GM20431 (cell line): ENCODE measurements at regions not wholly inside any gene's neighbourhood (a gene's known extent, or its start where the extent isn't known, plus 50 kb on each side); places are given as distances from the start of the nearest gene placed in this dataset.
"Not testable (repeated sequence)": the region's sequence is repeated elsewhere in the genome, so short reads cannot be mapped to it uniquely, and the experiment has no call there.

Experiments used
- in situ Hi-C: fragments of 300-500 bp; cut with MseI, MboI; formaldehyde crosslinking; loops from one replicate; pipeline ENCODE4 v1.15.0; 2020; ENCODE audit warnings: low sequenced_read_pairs; ENCODE audit not compliant: unreplicated experiment

DNA sequence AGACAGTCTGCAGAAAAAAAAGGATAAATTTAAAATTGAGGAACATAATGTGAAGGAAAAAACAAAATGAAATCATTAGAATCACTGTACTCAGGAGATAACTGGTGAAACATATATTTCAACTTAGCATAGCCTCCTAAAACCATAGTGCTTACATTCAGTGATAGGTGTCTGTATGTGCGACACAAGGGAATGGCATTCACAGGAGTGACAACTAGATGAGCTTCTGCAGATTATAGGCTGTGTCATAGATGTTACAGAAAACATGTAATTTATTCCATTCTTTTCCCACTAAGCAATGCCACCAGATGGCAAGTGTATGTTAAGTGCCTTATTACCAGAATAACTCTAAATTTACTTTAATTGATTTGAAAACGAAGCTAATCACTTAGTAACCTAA is 960.0 kb upstream of the PCDH20 start:
- in situ Hi-C loops: no loop called here

DNA sequence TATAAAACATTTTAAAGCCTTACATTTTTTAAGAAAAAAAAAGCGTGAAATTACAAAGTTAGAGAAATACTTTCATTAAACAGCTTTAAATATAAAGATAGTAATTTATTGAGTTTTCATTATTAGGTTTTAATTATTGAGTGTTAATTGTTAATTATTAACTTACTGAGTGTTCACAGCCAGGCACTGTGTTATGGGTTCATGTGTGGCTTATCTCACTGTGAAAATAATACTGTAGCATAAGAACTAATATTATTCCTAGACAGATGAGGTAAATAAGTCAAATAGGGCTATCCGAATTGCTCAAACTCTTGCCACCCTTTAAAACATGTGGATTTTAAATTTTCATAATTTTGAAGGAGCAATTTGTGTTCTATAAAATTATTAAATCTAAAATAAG is 956.1 kb upstream of the PCDH20 start:
- in situ Hi-C loops: no loop called here

DNA sequence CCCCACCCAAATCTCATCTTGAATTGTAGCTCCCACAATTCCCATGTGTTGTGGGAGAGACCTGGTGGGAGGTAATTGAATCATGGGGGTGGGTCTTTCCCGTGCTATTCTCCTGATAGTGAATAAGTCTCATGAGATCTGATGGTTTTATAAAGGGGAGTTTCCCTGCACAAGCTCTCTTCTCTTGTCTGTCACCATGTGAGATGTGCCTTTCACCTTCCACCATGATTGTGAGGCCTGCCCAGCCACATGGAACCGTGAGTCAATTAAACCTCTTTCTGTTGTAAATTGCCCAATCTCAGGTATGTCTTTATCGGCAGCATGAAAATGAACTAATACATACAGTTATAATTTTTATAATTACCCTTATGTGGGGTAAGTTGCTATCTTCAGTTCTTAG is 952.3 kb upstream of the PCDH20 start:
- in situ Hi-C loops: not testable (repeated sequence)

DNA sequence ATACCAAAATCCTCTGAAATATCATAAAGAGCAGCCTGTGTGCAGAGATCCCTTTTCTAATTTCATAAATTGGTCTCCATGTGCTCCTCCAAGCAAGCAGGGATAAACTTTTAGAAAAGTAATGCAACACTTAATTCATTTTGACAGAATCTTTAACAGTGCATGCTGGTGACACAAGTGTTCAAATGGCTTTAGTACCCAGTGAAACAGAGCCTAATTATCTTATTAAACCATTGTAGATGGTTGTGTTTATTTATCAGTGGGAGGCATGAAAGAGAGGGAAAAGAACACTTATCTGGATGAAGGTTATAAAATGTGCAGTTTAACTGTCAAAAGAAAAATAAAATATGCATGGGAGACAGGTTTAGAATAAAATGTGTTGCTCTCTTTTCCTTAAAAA is 945.0 kb upstream of the PCDH20 start:
- in situ Hi-C loops: no loop called here

DNA sequence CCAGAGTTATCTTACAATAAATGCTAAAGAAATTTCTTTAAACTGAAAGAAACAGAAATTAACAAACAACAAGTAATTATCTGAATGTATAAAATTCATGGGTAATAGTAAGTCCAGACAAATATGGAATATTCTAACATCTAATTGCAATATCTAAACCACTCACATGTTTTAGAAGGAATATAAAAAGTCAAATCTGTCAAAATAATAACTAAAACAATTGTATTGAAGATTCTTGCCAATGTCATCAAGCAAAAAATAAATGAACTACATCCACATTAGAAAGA is 942.9 kb upstream of the PCDH20 start:
- in situ Hi-C loops: no loop called here

DNA sequence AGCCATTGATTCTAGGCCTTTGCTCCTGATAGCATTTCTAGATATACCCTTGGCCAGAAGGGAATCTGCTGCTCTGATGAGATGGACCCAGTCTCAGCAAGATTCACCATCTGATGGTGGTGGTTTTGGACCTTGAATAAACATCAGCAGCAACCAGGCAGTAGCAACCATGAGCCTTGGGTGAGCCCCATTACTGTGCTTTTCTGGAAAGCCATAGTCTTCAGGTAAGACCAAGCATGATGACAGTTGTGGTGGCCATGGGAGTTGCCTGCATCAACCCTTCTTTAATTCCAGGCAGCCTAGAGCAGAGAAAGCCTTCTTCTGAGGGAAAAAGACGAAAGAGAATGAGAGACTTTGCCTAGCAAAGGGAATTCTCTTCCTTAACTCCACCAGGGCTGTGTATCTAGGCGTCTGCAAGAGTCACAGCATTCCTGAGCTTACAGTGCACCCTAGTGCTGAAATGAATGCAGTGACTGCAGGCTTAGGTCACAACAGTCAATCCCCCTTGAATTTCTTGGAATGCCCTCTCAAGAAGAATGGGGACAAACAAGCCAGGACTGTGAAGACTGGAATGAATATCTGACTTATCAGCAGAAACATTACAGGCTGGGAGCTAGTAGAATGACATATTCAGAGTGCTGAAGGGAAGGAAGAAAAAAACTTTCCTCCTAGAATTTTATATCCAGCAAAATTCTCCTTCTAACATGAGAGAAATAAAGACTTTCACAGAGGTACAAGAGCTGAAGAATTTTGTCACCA is 942.4 kb upstream of the PCDH20 start:
- in situ Hi-C loops: no loop called here

DNA sequence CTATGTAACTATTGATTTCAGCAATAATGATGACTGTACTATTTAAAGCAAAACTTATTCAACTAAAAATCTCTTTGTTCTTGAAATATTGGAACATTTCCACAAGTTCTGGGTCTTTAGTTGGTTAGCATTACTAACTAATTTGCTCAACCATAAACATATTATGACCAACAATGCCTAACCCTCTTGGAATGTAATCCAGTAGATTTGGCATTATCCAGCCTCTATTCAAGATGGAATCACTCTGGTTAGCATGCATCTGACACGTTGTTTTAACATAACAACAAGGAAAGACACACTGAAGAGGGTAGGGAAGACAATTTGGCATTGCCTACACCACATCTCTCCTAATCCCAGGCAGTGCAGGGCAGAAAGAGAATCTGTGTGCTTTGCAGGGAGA is 941.3 kb upstream of the PCDH20 start:
- in situ Hi-C loops: no loop called here

DNA sequence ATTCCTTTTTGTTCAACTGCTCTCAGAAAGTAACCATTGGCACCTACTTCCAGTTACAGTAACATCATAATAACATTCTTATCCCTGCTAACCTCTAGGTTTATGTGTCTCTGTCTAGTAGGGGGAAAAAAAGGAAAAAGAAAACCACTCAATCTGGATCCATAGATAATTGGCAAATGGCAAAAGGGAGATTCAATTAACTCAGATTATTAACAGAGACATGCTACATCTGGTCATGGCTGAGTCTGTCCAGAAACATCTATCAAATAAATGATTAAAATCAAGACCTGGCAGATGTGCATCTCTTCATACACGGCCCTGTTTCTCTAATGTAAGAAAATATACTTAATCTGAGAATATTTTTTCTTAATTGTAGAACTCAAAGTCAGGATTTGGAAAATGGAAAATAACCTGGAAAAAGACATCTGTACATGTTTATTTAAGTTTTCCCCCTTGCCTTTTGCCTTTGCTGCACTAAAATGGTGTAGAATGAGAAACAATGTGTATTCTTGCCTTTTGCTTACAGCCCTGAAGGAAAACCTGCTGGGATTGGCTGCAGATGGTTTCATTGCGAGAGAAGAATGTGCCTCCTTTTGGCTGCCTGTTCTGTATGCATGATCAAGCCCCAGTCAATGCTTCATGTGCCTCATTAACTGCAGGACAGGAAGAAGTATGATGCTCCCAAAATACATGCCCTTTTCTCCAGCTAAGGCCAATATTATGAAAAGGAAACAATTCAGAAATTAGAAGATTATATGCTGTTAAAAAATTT is 921.6 kb upstream of the PCDH20 start:
- in situ Hi-C loops: no loop called here

DNA sequence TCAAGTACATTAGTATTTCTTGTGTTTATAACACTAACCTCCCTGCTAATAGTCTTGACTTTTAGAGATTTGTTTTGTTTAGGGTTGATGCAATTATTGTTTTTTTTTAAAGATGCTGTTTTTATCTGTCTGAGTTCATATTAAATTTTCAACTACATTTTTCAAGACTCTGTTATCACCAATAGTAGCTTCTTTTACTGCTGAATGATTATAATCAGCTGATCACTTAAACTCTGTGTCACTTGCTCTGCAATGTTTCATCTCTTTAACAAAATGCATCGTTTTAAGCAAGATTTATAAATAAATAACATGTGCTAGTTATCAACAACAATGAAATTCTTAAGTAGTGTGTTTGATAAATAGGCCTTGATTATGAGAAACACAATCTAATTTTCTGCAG is 920.9 kb upstream of the PCDH20 start:
- in situ Hi-C loops: no loop called here

DNA sequence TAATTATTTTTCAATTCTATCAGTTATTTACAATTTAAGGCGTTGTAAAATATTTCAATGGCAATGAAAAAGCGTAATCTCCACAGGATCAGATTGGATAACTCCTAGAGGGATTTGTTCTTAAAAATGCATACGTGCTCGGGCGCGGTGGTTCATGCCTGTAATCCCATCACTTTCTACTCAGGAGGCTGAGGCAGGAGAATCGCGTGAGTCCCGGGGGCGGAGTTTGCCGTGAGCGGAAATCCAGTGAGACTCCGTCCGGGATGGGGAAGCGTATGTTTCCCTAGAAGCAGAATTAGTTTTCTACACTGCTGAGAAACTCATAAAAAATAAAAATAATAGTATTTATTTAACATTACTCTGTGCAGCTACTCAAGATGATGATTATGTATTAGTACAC is 917.8 kb upstream of the PCDH20 start:
- in situ Hi-C loops: no loop called here

DNA sequence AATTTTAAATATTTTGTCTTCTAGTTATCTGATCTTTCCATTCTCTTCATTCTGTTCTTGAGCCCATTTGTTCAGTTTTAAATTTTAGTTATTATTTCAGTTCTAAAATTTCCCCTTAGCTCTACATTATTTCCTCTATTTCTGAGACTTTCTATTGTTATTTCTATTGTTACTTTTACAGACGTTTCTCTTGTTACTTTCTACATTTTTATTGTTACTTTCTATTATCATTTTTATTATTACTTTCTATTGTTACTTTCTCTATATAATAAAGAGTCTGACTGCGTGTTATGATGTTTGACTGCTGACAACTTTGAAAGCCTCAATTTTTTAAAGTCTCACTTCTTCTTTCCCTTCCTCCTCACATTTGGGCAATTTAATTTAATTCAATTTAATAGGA is 915.7 kb upstream of the PCDH20 start:
- in situ Hi-C loops: no loop called here

DNA sequence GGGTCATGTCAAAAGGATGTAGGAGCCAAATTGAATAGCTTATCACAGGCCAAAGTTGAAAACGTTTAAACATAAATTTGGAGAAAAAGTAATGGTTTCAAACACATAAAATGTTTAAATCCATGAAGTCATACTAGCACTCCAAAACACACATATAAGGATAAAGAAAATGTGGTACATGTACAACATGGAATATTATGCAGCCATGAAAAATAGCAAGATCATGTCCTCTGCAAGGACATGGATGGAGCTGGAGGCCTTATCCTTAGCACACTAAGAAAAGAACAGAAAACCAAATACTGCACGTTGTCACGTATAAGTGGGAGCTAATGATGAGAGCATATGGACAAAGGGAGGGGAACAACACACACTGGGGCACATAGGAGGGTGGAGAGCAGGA is 911.7 kb upstream of the PCDH20 start:
- in situ Hi-C loops: no loop called here

DNA sequence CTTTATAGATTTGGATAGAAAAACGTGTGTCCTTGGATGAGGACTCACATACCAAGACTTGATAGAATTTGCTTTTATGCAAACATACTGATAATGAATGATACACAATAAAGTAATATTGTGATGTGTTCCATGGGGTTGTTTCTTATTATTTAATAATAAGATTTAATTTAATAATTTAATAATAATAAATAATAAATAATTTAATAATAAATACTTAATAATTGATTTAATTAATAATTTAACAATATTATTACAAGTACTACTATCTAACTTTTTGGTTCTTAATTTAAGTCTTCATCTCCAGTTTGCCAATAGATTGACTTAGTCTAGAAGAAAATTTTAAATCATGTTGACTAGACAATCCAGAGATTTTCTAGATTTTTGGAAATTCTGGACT is 909.2 kb upstream of the PCDH20 start:
- in situ Hi-C loops: no loop called here

DNA sequence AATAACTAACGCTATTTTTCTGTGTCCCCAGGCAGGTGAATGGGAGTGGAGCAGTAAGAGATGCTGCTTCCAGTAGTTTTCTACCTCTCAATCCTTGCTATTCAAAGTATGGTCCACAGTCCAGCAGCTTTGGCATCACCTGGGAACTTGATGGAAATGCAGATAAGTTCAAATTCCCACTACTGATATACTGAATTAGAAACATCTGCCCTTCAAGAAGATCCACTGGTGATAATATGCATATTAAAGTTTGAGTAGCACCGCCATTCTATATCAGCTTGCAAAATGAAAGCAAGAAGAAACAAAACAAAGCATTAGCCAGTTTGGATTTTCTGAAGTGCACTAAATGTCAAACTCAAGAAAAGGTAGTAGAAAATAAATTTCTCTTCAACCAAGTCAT is 906.2 kb upstream of the PCDH20 start:
- in situ Hi-C loops: no loop called here

DNA sequence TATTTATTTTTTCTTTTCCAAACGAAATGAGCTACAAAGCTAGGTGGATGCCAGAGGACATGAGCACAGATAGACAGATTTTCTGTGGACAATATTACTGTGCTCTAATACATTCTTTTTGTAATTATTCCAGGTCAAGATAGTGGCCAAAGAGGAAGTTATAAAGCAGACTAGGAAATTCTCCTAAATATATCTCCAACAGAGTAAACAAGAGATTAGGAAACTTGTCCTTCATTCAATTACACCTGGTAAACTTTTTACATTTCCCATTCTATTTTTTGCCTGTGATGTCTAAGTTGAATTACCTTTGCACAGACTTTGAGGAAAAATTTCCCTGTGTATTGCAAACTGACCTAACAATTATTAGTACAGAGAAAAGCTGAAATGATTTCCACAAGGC is 905.5 kb upstream of the PCDH20 start:
- in situ Hi-C loops: no loop called here

DNA sequence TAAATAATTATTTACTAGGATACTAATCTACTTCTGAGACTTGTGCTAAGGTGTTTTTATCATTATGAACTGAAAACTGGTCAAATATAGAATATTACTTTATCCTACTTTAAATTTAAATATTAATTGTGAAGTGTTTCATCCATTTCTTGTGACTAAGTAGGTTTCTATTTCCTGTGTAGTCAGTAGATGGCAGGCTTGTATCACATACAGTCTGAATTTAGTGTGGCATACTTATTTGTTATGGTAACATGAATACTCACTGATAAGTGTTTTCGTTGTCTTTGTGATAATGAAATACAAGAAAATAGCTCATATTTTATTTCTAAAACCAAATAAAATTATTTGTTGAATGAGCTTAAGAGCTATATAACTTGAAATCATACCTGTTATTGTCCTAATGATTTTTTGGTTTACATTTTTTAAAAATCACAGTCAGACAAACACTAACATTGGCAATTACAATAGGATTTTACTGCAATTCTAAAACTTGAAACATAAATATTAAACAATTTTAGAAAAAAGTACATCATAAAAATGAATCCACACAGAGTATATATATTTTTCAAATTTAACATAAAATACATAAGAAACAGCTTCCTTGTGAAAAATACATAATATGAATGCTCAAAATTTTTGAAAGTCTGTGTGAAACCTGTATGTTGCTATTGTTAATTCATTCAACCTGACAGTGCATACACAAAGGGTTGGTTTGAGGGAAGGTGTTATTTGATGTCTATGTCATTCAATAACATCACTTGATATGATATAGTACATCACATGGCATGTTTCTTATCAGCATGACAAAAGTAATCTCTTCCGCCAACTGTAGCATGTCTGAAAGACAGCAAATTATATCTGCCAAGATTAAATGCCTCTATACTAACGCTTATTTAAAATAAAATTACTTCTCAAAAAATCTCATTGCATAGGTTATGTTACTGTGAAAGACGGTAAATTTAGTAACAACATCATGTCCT is 904.8 kb upstream of the PCDH20 start:
- in situ Hi-C loops: no loop called here

DNA sequence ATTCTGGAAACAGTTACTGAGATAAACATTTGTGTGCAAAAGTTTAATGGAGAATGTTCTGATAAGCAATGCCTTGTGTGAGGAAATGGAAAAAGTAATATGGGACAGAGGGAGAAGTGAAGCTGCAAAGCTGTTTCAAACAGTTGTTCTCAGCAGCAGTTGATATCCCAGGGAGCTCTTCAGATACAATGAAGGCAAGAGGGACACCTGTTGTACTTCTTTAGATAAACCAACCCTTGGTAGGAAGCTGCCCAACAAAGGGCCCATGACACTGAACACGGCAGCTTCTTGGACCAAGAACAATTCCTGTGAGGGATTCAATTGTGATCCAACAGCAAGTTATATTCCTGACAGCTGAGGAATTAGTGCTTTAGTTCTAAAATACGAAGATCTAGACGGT is 894.3 kb upstream of the PCDH20 start:
- in situ Hi-C loops: no loop called here

DNA sequence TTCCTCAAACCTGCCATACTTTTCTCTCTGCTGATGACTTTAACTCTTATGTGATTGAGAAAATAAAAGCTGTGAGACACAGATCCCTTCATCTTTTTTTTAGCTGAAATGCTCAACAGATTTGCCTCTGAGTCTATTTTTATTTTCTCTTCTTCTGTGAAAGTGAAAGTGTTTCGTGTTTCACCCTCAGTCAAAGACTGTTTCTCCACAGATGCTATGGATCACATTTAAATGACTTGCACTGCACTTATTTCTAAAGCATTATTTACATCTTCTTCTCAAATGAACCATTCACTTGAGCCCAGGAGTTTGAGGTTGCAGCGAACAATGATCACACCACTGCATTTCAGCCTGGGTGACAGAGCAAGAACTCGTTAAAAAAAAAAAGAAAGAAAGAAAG is 890.1 kb upstream of the PCDH20 start:
- in situ Hi-C loops: no loop called here

DNA sequence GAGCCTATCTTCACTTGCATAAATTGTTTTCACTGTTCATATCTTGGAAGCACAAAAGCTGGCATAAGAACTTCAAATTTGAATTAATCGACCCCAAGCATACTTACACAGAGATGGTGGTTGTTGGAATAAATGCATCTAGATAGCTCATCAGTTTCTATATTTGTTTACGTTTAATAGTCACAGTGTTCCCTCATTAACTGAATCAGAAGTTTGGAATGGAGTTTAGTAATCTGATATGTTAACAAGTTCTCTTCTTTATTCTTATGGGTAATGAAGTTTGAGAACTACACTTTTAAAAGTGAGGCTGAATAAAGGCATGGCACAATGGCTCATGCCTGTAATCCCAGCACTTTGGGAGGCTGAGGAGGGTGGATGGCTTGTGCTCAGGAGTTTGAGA is 886.7 kb upstream of the PCDH20 start:
- in situ Hi-C loops: no loop called here

DNA sequence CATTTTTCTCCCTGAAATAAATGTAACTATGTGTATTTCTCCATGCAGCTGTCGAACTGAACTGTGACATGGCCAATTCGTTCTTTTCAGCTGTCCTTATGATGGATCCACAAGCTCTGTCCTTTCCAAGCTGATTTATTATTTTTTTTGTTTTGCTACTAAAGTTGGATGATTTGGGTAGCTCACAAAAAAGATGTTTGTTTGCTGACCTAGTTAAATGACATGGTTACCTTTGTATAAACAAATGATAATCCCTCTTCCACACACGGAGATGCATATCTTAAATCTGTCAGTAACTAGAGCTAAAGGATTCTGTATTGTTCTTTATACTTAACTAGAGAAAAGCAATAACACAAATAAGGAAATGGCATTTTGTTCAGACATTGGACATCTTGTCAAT is 884.3 kb upstream of the PCDH20 start:
- in situ Hi-C loops: no loop called here

DNA sequence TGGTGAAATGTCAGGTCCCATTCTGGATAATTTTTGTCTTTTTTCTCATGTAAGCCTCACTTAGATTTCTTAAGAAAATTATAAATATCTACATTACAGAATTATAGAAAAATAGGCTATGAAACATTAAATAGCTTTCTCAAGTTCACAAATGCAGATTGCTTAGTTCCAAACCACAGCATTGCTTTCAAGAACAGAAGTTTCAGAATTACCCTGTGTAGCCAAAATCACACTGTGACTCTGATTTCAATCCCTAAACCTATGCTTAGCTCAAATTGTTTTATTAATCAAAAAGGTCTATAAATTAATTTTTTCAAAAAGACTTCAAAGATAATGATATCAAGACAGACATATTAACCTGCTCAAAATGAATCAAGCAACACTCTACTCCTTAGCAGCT is 881.2 kb upstream of the PCDH20 start:
- in situ Hi-C loops: no loop called here
